ENCODE measurements at regions not wholly inside any gene's neighbourhood (a gene's known extent, or its start where the extent isn't known, plus 50 kb on each side); places are given as distances from the start of the nearest gene placed in this dataset.
"Not testable (repeated sequence)": the region's sequence is repeated elsewhere in the genome, so short reads cannot be mapped to it uniquely, and the experiment has no call there.

DNA sequence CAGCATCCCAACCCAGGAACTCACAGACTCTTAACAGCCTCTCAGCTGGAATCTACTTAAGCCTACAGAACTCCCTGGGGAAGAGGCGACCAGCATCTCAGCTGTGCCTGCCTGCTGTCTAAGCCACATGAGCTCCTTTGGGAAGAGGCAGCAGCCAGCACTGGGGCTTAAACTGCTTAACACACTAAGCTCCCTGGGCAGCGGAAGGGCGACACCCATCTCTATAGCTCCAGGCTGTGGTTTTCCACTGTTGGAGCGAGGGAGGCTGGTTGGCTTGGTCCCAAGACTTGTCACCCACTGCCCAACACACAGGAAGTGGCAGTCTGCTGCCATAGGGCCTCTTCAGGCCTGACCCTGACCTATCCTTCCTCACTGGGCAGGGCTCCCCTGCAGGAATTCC lies 1544.1 kb upstream of the ADGRL3 start:
- TF ChIP-seq, protein P1, sequence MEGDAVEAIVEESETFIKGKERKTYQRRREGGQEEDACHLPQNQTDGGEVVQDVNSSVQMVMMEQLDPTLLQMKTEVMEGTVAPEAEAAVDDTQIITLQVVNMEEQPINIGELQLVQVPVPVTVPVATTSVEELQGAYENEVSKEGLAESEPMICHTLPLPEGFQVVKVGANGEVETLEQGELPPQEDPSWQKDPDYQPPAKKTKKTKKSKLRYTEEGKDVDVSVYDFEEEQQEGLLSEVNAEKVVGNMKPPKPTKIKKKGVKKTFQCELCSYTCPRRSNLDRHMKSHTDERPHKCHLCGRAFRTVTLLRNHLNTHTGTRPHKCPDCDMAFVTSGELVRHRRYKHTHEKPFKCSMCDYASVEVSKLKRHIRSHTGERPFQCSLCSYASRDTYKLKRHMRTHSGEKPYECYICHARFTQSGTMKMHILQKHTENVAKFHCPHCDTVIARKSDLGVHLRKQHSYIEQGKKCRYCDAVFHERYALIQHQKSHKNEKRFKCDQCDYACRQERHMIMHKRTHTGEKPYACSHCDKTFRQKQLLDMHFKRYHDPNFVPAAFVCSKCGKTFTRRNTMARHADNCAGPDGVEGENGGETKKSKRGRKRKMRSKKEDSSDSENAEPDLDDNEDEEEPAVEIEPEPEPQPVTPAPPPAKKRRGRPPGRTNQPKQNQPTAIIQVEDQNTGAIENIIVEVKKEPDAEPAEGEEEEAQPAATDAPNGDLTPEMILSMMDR (IDR thresholded peaks at IDR 0.05; ENCODE audit: partially characterized antibody, unreplicated experiment): no peak
- peaks cover 3% of the 10 kb centered on the region for H3K9me3 Mint-ChIP-seq (ENCODE audit: unreplicated experiment)
- no peak overlapping the region for H3K27ac Mint-ChIP-seq (ENCODE audit: unreplicated experiment)
- H3K27me3 Mint-ChIP-seq (ENCODE audit: unreplicated experiment): peaks cover 2% of the 10 kb centered on the region
- DNase-seq: peak; percentile 55
- H3K36me3 Mint-ChIP-seq (ENCODE audit: unreplicated experiment): peaks cover 4% of the 10 kb centered on the region
- peaks cover 2% of the 10 kb centered on the region for H3K4me1 Mint-ChIP-seq (ENCODE audit: low read depth, unreplicated experiment)
- H3K4me3 Mint-ChIP-seq (ENCODE audit: unreplicated experiment): no peak overlapping the region

DNA sequence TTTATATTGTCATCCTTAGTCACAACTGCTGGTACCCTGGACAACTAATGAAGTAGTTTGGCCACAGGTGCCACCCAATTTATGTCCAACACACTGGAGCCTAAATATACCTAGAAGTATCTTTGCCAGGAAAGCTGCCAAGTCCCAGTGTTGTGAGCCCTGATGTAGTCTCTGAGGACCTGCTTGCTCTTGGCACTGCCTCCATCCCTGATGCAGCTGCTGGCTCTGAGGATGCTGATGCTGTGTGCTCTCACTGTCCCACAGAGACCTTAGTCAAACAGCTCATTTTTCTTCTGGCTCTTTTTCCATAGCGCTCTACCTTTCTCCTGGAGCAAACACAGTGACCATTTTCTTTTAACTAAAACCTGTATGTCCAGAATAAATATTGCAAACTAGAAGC lies 1535.4 kb upstream of the ADGRL3 start:
- H3K27me3 Mint-ChIP-seq (ENCODE audit: unreplicated experiment): peaks cover 2% of the 10 kb centered on the region
- H3K36me3 Mint-ChIP-seq (ENCODE audit: unreplicated experiment): no peaks in the 10 kb centered on the region
- H3K4me3 Mint-ChIP-seq (ENCODE audit: unreplicated experiment): no peak overlapping the region

DNA sequence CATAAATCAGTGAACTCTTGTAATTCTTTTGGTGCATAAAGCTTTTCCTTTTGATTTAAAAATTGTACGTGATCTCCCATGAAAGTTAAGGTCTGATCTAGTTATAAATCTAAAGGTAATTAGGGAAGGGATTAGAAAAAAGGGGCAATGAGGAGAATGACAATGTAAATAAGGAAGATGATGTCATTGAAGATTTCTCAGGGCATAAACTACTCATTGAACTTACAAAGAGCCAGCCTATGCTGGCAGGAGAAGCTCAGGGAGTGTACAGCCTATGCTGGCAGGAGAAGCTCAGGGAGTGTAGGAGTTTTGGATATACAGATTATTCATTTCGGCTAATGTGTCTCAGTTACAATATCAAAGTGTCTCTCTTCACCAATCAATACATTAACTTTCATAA lies 1533.5 kb upstream of the ADGRL3 start:
- no peak overlapping the region for H3K27ac Mint-ChIP-seq (ENCODE audit: unreplicated experiment)
- no peaks in the 10 kb centered on the region for H3K9me3 Mint-ChIP-seq (ENCODE audit: unreplicated experiment)
- H3K4me3 Mint-ChIP-seq (ENCODE audit: unreplicated experiment): no peak overlapping the region
- TF ChIP-seq, protein P1 (IDR thresholded peaks at IDR 0.05; ENCODE audit: partially characterized antibody, unreplicated experiment): no peak
- no peaks in the 10 kb centered on the region for H3K27me3 Mint-ChIP-seq (ENCODE audit: unreplicated experiment)
- H3K4me1 Mint-ChIP-seq (ENCODE audit: low read depth, unreplicated experiment): no peaks in the 10 kb centered on the region
- no peak for DNase-seq
- H3K36me3 Mint-ChIP-seq (ENCODE audit: unreplicated experiment): no peaks in the 10 kb centered on the region

More for the DNA sequence above, 1535.4 kb upstream of the ADGRL3 start:
- DNase-seq: no peak
- TF ChIP-seq, protein P1 (IDR thresholded peaks at IDR 0.05; ENCODE audit: partially characterized antibody, unreplicated experiment): no peak
- H3K27ac Mint-ChIP-seq (ENCODE audit: unreplicated experiment): no peak overlapping the region
- H3K9me3 Mint-ChIP-seq (ENCODE audit: unreplicated experiment): no peaks in the 10 kb centered on the region
- no peaks in the 10 kb centered on the region for H3K4me1 Mint-ChIP-seq (ENCODE audit: low read depth, unreplicated experiment)

DNA sequence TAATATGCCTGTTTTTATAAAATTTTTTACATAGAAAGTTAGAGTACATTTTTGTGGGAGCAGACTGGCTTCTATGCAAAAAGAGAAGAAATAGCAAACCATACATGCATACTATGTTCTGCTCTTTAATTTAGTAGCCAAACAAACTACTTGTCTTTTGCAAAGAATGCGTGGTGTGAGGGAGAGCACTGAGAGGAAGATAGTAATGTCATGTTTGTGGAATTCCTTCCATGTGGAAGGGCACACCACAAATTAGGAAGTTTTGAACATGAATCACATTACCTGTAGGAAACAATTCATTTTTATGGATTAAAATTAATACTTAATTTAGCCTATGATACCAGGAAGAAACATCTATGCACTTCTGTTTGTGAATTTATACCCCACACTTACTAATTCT lies 1529.1 kb upstream of the ADGRL3 start:
- H3K36me3 Mint-ChIP-seq (ENCODE audit: unreplicated experiment): no peaks in the 10 kb centered on the region
- H3K27me3 Mint-ChIP-seq (ENCODE audit: unreplicated experiment): no peaks in the 10 kb centered on the region
- H3K9me3 Mint-ChIP-seq (ENCODE audit: unreplicated experiment): no peaks in the 10 kb centered on the region
- H3K27ac Mint-ChIP-seq (ENCODE audit: unreplicated experiment): no peak overlapping the region
- no peaks in the 10 kb centered on the region for H3K4me1 Mint-ChIP-seq (ENCODE audit: low read depth, unreplicated experiment)
- TF ChIP-seq, protein P1 (IDR thresholded peaks at IDR 0.05; ENCODE audit: partially characterized antibody, unreplicated experiment): no peak
- H3K4me3 Mint-ChIP-seq (ENCODE audit: unreplicated experiment): no peak overlapping the region
- DNase-seq: no peak

DNA sequence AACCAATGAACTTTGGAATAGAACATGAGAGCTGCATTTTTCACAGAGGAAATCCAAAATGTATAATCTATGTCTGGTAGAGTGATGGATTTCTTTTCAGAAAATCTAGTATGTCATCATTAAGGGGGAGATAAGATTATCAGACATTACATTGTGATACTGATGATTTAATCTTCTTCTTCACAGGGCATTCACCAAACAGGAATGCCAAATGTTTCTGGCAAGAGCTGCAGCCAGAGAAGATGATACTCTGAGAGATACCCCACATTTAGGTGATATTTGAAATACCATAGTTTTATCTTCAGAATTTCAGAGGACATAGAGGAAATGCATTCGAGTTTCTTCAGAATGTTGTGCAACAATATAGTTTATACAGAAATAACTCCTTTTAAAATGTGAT lies 1523.7 kb upstream of the ADGRL3 start:
- Mint-ChIP-seq H3K9me3 (ENCODE audit: unreplicated experiment) (no peaks in the 10 kb centered on the region), H3K4me3 (ENCODE audit: unreplicated experiment) (no peak overlapping the region)
- TF ChIP-seq, protein P1 (IDR thresholded peaks at IDR 0.05; ENCODE audit: partially characterized antibody, unreplicated experiment): no peak

DNA sequence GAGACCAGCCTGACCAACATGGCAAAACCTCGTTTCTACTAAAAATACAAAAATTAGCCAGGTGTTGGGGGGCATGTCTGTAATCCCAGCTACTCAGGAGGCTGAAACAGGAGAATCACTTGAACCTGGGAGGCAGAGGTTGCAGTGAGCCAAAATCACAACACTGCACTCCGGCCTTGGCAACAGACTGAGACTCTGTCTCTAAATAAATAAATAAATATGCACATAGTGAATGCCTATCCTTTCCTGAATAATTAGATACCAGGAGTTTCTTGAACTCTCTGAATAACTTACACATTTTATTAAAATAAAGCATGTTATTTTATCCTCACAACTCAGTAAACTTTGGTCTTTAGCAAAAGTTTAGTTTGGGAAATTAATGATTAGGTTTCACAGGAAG lies 1523.1 kb upstream of the ADGRL3 start:
- H3K4me3 Mint-ChIP-seq (ENCODE audit: unreplicated experiment); H3K36me3 Mint-ChIP-seq (ENCODE audit: unreplicated experiment); H3K27me3 Mint-ChIP-seq (ENCODE audit: unreplicated experiment); H3K4me1 Mint-ChIP-seq (ENCODE audit: low read depth, unreplicated experiment); H3K27ac Mint-ChIP-seq (ENCODE audit: unreplicated experiment); H3K9me3 Mint-ChIP-seq (ENCODE audit: unreplicated experiment); DNase-seq: not testable (repeated sequence)

More for the DNA sequence above, 1523.7 kb upstream of the ADGRL3 start:
- Mint-ChIP-seq H3K27me3 (ENCODE audit: unreplicated experiment) (no peaks in the 10 kb centered on the region), H3K27ac (ENCODE audit: unreplicated experiment) (no peak overlapping the region), H3K4me1 (ENCODE audit: low read depth, unreplicated experiment) (no peaks in the 10 kb centered on the region), H3K36me3 (ENCODE audit: unreplicated experiment) (no peaks in the 10 kb centered on the region)
- DNase-seq: no peak
